ENCODE measurements at regions not wholly inside any gene's neighbourhood (a gene's known extent, or its start where the extent isn't known, plus 50 kb on each side); places are given as distances from the start of the nearest gene placed in this dataset.

GRCh38 chr1:5693568-5693967 lies 298.7 kb downstream of the NPHP4 start:
- no peak for TF ChIP-seq CTCF (IDR thresholded peaks at IDR 0.05)
- no peak for TF ChIP-seq POLR2A (IDR thresholded peaks at IDR 0.05)
- TF ChIP-seq POLR2AphosphoS5 (IDR thresholded peaks at IDR 0.05): no peak
